Activated T-cell treated with anti-CD3 and anti-CD28 coated beads, Interleukin-2, amount 50 U/mL, for 4 hours (primary cell): ENCODE measurements at regions not wholly inside any gene's neighbourhood (a gene's known extent, or its start where the extent isn't known, plus 50 kb on each side); places are given as distances from the start of the nearest gene placed in this dataset.

Source experiments
- ATAC-seq, 2 donors: fragments of 200-7000 bp; cut with Tn5 transposase; one replicate each; pipeline ENCODE4 v1.10.0; 2021
- DNase-seq: peaks from one replicate; pipeline ENCODE4 v3.0.0-alpha.2; 2020
- H3K27me3 Mint-ChIP-seq: one replicate; pipeline ENCODE4 v1.8.0; 2021; ENCODE audit warnings: low read depth, mixed read lengths
- H3K36me3 Mint-ChIP-seq: one replicate; pipeline ENCODE4 v1.8.0; 2022; ENCODE audit warnings: mixed read lengths; ENCODE audit not compliant: insufficient read depth
- H3K4me1 Mint-ChIP-seq: one replicate; pipeline ENCODE4 v1.8.0; 2021; ENCODE audit warnings: low read depth, mixed read lengths
- H3K4me3 Mint-ChIP-seq: one replicate; pipeline ENCODE4 v1.8.0; 2021; ENCODE audit warnings: mild to moderate bottlenecking, moderate library complexity, mixed read lengths
- H3K9me3 Mint-ChIP-seq: one replicate; pipeline ENCODE4 v1.8.0; 2021; ENCODE audit warnings: mixed read lengths

- no peak for DNase-seq
- Mint-ChIP-seq H3K4me1 (no peaks in the 10 kb centered on the region), H3K27me3 (peaks cover 9% of the 10 kb centered on the region), H3K4me3 (no peak overlapping the region), H3K9me3 (no peaks in the 10 kb centered on the region), H3K36me3 (no peaks in the 10 kb centered on the region)
- no peak for ATAC-seq
Measured at GRCh38 chr16:86374603-86375130, 135.7 kb upstream of the FOXF1 start.

DNA sequence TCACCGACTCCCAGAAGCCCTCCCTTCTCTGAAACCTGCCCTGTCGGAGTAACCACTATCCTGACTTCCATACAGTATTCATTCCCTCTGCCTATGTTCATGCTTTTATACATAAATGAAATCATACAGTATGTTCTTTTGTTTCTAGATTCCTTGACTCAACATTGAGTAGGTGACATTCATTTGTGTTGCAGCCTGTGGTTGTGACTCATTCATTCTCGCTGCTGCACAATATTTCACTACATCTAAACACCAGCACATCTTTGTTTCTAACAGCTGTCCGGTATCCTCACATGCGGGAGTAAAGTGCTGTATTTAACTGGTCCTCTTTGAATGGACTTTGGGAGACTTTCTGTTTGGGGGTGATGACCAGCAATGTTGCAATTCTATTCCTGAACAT lies 135.0 kb upstream of the FOXF1 start:
- no peak for DNase-seq
- Mint-ChIP-seq H3K27me3 (peaks cover 9% of the 10 kb centered on the region), H3K36me3 (no peaks in the 10 kb centered on the region), H3K4me1 (no peaks in the 10 kb centered on the region), H3K4me3 (no peak overlapping the region), H3K9me3 (no peaks in the 10 kb centered on the region)
- ATAC-seq = peak in 1 of 2 donors; percentile 48

DNA sequence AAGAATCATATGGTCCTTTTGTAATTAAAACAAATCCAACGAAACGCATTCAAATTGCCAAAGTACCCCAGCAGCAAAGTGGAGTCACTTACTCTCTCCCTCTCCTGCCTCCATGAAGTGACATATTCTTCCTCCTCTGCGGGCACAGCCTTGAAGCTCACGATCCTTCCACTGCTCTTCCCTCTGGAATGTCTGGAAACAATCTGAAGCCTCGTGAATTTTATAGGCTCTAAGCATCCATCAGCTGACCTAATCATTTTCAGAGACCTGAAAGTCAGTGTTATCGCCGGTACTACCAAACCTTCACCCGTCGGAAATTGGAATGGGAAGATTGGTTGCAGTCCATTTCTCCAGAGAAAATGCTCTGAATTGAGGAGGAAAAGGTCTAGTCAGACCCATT lies 134.5 kb upstream of the FOXF1 start:
- Mint-ChIP-seq H3K4me1 (no peaks in the 10 kb centered on the region), H3K4me3 (no peak overlapping the region), H3K36me3 (no peaks in the 10 kb centered on the region), H3K9me3 (no peaks in the 10 kb centered on the region), H3K27me3 (peaks cover 9% of the 10 kb centered on the region)
- no peak for DNase-seq
- no peak for ATAC-seq

- peaks cover 4% of the 10 kb centered on the region for H3K27me3 Mint-ChIP-seq
- H3K4me1 Mint-ChIP-seq = no peaks in the 10 kb centered on the region
- no peaks in the 10 kb centered on the region for H3K9me3 Mint-ChIP-seq
- ATAC-seq = no peak
- H3K36me3 Mint-ChIP-seq = no peaks in the 10 kb centered on the region
- H3K4me3 Mint-ChIP-seq = no peak overlapping the region
- no peak for DNase-seq
Measured at GRCh38 chr16:86376837-86377236, 133.5 kb upstream of the FOXF1 start.

GRCh38 chr16:86377251-86378022 lies 132.9 kb upstream of the FOXF1 start:
- no peak for ATAC-seq
- H3K4me1 Mint-ChIP-seq = no peaks in the 10 kb centered on the region
- H3K4me3 Mint-ChIP-seq = no peak overlapping the region
- no peak for DNase-seq
- no peaks in the 10 kb centered on the region for H3K9me3 Mint-ChIP-seq
- H3K27me3 Mint-ChIP-seq = peaks cover 1% of the 10 kb centered on the region
- no peaks in the 10 kb centered on the region for H3K36me3 Mint-ChIP-seq

- H3K4me1 Mint-ChIP-seq = no peaks in the 10 kb centered on the region
- no peaks in the 10 kb centered on the region for H3K9me3 Mint-ChIP-seq
- H3K27me3 Mint-ChIP-seq = peaks cover 1% of the 10 kb centered on the region
- no peak for ATAC-seq
- no peak overlapping the region for H3K4me3 Mint-ChIP-seq
- DNase-seq = no peak
- H3K36me3 Mint-ChIP-seq = no peaks in the 10 kb centered on the region
Measured at GRCh38 chr16:86378128-86378527, 132.2 kb upstream of the FOXF1 start.

GRCh38 chr16:86378831-86379504 lies 131.4 kb upstream of the FOXF1 start:
- H3K4me1 Mint-ChIP-seq = no peaks in the 10 kb centered on the region
- no peak for DNase-seq
- H3K27me3 Mint-ChIP-seq = peaks cover 4% of the 10 kb centered on the region
- H3K36me3 Mint-ChIP-seq = no peaks in the 10 kb centered on the region
- H3K9me3 Mint-ChIP-seq = no peaks in the 10 kb centered on the region
- no peak overlapping the region for H3K4me3 Mint-ChIP-seq
- no peak for ATAC-seq

- peaks cover 6% of the 10 kb centered on the region for H3K27me3 Mint-ChIP-seq
- ATAC-seq = no peak
- no peaks in the 10 kb centered on the region for H3K36me3 Mint-ChIP-seq
Measured at GRCh38 chr16:86379505-86379846, 130.9 kb upstream of the FOXF1 start.

GRCh38 chr16:86380030-86380429 lies 130.3 kb upstream of the FOXF1 start:
- Mint-ChIP-seq H3K27me3 (peaks cover 6% of the 10 kb centered on the region), H3K36me3 (no peaks in the 10 kb centered on the region), H3K4me3 (no peak overlapping the region), H3K4me1 (no peaks in the 10 kb centered on the region), H3K9me3 (no peaks in the 10 kb centered on the region)
- DNase-seq (no peak), ATAC-seq (no peak)

More at GRCh38 chr16:86379505-86379846, 130.9 kb upstream of the FOXF1 start:
- Mint-ChIP-seq H3K4me1 (no peaks in the 10 kb centered on the region), H3K4me3 (no peak overlapping the region), H3K9me3 (no peaks in the 10 kb centered on the region)
- no peak for DNase-seq

GRCh38 chr16:86381491-86381890 lies 128.8 kb upstream of the FOXF1 start:
- ATAC-seq = no peak
- Mint-ChIP-seq H3K36me3 (no peaks in the 10 kb centered on the region), H3K4me1 (no peaks in the 10 kb centered on the region), H3K9me3 (no peaks in the 10 kb centered on the region), H3K4me3 (no peak overlapping the region), H3K27me3 (peaks cover 10% of the 10 kb centered on the region)
- no peak for DNase-seq

DNA sequence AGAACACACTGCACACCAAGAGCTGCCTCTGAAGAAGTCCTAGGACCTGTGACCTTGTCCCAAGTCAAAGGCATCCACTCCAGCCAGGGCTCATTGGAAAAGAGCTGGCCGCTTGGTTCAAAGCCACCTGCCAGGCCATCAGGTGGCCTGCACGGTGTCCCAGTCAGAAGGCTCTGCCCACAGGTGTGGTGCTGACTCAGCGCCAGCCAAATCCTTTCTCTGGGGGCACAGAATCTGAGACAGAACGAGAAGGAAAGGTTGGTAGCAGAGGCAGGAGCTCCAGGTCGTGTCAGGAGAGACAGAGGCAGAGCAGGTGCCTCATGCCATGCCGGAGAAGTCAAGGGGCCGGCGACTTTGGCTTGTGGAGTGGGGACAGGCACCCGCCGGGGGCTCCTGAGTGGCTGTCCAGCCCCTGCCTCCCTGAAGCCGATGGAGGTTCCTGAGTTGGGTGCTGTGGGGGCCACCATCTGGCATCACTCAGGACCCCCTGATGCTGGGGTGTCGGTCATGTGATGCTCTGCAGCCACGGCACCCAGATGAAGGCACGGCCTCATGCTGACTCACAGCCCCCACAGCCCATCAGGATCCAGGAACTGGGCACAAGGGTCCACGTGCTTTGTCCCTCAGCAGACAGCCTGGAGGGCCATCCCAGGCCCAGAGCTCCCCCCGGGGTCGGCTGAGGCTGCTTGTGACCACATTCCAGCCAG lies 128.1 kb upstream of the FOXF1 start:
- H3K4me3 Mint-ChIP-seq = no peak overlapping the region
- H3K4me1 Mint-ChIP-seq = no peaks in the 10 kb centered on the region
- H3K9me3 Mint-ChIP-seq = no peaks in the 10 kb centered on the region
- no peak for ATAC-seq
- no peak for DNase-seq
- H3K36me3 Mint-ChIP-seq = no peaks in the 10 kb centered on the region
- peaks cover 10% of the 10 kb centered on the region for H3K27me3 Mint-ChIP-seq

GRCh38 chr16:86382774-86383407 lies 127.4 kb upstream of the FOXF1 start:
- Mint-ChIP-seq H3K27me3 (peaks cover 12% of the 10 kb centered on the region), H3K36me3 (no peaks in the 10 kb centered on the region), H3K4me1 (no peaks in the 10 kb centered on the region), H3K9me3 (no peaks in the 10 kb centered on the region), H3K4me3 (no peak overlapping the region)
- no peak for ATAC-seq
- DNase-seq = no peak

DNA sequence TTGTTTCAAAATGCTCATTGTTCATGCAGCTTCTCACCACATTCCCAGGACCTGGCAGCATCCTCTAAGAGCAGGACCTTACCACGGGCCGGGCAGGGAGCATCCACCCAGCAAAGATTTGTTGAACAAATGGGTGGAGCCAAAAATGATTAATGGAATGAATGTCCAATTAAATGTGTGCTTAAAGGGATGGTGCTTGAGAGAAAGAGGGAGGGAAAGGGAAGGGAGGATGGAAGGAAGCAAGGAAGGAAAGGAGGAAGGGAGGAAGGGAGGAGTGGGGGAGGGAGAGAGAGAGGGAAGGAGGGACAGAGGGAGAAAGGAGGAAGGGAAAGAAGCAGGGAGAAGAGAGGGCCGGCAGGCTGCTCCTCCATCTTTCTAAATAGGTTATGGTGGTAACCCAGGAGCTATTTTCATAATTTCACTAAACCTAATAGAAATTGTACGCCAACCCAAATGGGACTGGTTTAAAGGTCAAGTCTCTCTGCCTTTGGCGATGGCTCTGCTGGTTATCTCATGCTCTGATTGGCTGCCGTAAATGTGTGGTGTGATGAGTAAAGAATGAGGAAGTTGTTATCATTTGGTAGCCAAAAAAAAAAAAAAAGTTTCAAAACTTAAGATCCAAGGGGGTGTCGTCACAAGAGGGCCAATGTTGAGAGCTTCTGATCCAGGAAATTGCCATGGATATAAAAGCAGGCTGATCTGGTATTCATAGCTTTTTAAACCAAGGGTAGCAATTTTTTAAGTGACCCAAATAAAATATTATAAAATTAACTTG lies 126.7 kb upstream of the FOXF1 start:
- H3K36me3 Mint-ChIP-seq = no peaks in the 10 kb centered on the region
- H3K4me1 Mint-ChIP-seq = no peaks in the 10 kb centered on the region
- ATAC-seq = no peak
- no peak overlapping the region for H3K4me3 Mint-ChIP-seq
- no peak for DNase-seq
- H3K27me3 Mint-ChIP-seq = peaks cover 14% of the 10 kb centered on the region
- no peaks in the 10 kb centered on the region for H3K9me3 Mint-ChIP-seq

- no peaks in the 10 kb centered on the region for H3K36me3 Mint-ChIP-seq
- H3K9me3 Mint-ChIP-seq = no peaks in the 10 kb centered on the region
- ATAC-seq (no peak), DNase-seq (no peak)
- no peak overlapping the region for H3K4me3 Mint-ChIP-seq
- no peaks in the 10 kb centered on the region for H3K4me1 Mint-ChIP-seq
- H3K27me3 Mint-ChIP-seq = peaks cover 14% of the 10 kb centered on the region
Measured at GRCh38 chr16:86384263-86384649, 126.1 kb upstream of the FOXF1 start.
